Osteoblast (primary cell): ENCODE measurements at regions not wholly inside any gene's neighbourhood (a gene's known extent, or its start where the extent isn't known, plus 50 kb on each side); places are given as distances from the start of the nearest gene placed in this dataset.
A peak's percentile ranks its signal among the peaks of the same experiment; 100 is the strongest.
"Not testable (repeated sequence)": the region's sequence is repeated elsewhere in the genome, so short reads cannot be mapped to it uniquely, and the experiment has no call there.

Source experiments
- DNase-seq: peaks from one replicate; pipeline ENCODE4 v3.0.0; 2011; ENCODE audit warnings: low spot score, mixed read lengths; ENCODE audit not compliant: insufficient read length; ENCODE audit errors: missing footprints
- H2AFZ ChIP-seq: 2 replicates; pipeline ENCODE4 v1.6.0; 2011; ENCODE audit warnings: mild to moderate bottlenecking, low read length
- H3K27ac ChIP-seq: 2 replicates; pipeline ENCODE4 v1.5.1; 2011; ENCODE audit warnings: mild to moderate bottlenecking, low read depth, low read length, moderate library complexity
- H3K27me3 ChIP-seq: 2 replicates; pipeline ENCODE4 v1.6.0; 2012; ENCODE audit warnings: mild to moderate bottlenecking, control low read depth, inconsistent platforms, low read length, moderate library complexity; ENCODE audit not compliant: insufficient read depth
- H3K36me3 ChIP-seq: 2 replicates; pipeline ENCODE4 v1.5.1; 2011; ENCODE audit warnings: mild to moderate bottlenecking, low read length, control low read depth, moderate library complexity; ENCODE audit not compliant: insufficient read depth
- H3K4me1 ChIP-seq: 2 replicates; pipeline ENCODE4 v1.5.1; 2011; ENCODE audit warnings: mild to moderate bottlenecking, low read length, control low read depth, moderate library complexity; ENCODE audit not compliant: insufficient read depth
- H3K4me2 ChIP-seq: 2 replicates; pipeline ENCODE4 v1.6.0; 2011; ENCODE audit warnings: mild to moderate bottlenecking, low read length; ENCODE audit not compliant: insufficient read depth
- H3K4me3 ChIP-seq: fragments of 200-600 bp; sonication (generic); 3 replicates; pipeline ENCODE4 v1.5.1; 2012; ENCODE audit warnings: mild to moderate bottlenecking, low read length, inconsistent platforms; ENCODE audit not compliant: insufficient read depth
- H3K79me2 ChIP-seq: 2 replicates; pipeline ENCODE4 v1.6.0; 2012; ENCODE audit warnings: mild to moderate bottlenecking, low read length, control low read depth, inconsistent platforms; ENCODE audit not compliant: insufficient read depth
- H3K9me3 ChIP-seq: 2 replicates; pipeline ENCODE4 v1.5.1; 2011; ENCODE audit warnings: low read depth, low read length, control low read depth
- H4K20me1 ChIP-seq: 2 replicates; pipeline ENCODE4 v1.6.0; 2012; ENCODE audit warnings: mild to moderate bottlenecking, low read length, control low read depth; ENCODE audit not compliant: insufficient read depth
- CTCF ChIP-seq: IDR thresholded peaks from 2 replicates; pipeline ENCODE4 v1.5.1; 2011; ENCODE audit warnings: mild to moderate bottlenecking, low read depth, low read length, moderate library complexity; ENCODE audit errors: extremely low read depth

- Histone ChIP-seq H3K36me3 (no peaks in the 10 kb centered on the region), H3K4me3 (no peak overlapping the region), H3K4me2 (peak overlapping the region; percentile 11), H4K20me1 (no peaks in the 10 kb centered on the region), H3K27ac (peak overlapping the region; percentile 45), H3K9me3 (no peaks in the 10 kb centered on the region), H3K27me3 (no peaks in the 10 kb centered on the region), H2AFZ (no peak overlapping the region), H3K4me1 (peaks cover 62% of the 10 kb centered on the region), H3K79me2 (no peaks in the 10 kb centered on the region)
- no peak for TF ChIP-seq CTCF
- no peak for DNase-seq
Observed at GRCh38 chr14:61611880-61612630, 83.3 kb upstream of the HIF1A start.

- not testable (repeated sequence) for H3K27me3 ChIP-seq, DNase-seq, H3K4me2 ChIP-seq, H3K9me3 ChIP-seq, H3K4me3 ChIP-seq, H3K27ac ChIP-seq, H2AFZ ChIP-seq, H3K79me2 ChIP-seq, H3K36me3 ChIP-seq, H4K20me1 ChIP-seq
- peaks cover 60% of the 10 kb centered on the region for H3K4me1 ChIP-seq
Observed at GRCh38 chr14:61613006-61613405, 82.3 kb upstream of the HIF1A start.

- DNase-seq, result no peak
- H3K4me1 ChIP-seq, result peaks cover 43% of the 10 kb centered on the region
- no peaks in the 10 kb centered on the region for H3K27me3 ChIP-seq
- H3K79me2 ChIP-seq, result no peaks in the 10 kb centered on the region
- H2AFZ ChIP-seq, result no peak overlapping the region
- no peak for TF ChIP-seq CTCF
- H3K4me3 ChIP-seq, result no peak overlapping the region
- H3K27ac ChIP-seq, result no peak overlapping the region
- H3K36me3 ChIP-seq, result no peaks in the 10 kb centered on the region
- no peaks in the 10 kb centered on the region for H3K9me3 ChIP-seq
- no peak overlapping the region for H3K4me2 ChIP-seq
- H4K20me1 ChIP-seq, result no peaks in the 10 kb centered on the region
Observed at GRCh38 chr14:61614693-61615092, 80.6 kb upstream of the HIF1A start.

- Histone ChIP-seq H3K79me2 (no peaks in the 10 kb centered on the region), H3K9me3 (no peaks in the 10 kb centered on the region), H3K4me2 (peak overlapping the region; percentile 62), H3K27ac (peak overlapping the region; percentile 88), H3K36me3 (no peaks in the 10 kb centered on the region), H3K27me3 (no peaks in the 10 kb centered on the region), H4K20me1 (no peaks in the 10 kb centered on the region), H2AFZ (peak overlapping the region; percentile 49), H3K4me3 (no peak overlapping the region), H3K4me1 (peaks cover 43% of the 10 kb centered on the region)
- peak; percentile 56 for DNase-seq
- TF ChIP-seq CTCF, result no peak
Observed at GRCh38 chr14:61615743-61616523, 79.4 kb upstream of the HIF1A start.
